ENCODE measurements at regions not wholly inside any gene's neighbourhood (a gene's known extent, or its start where the extent isn't known, plus 50 kb on each side); places are given as distances from the start of the nearest gene placed in this dataset.

GRCh38 chr21:23249760-23250159 lies 2251.6 kb downstream of the NCAM2 start:
- TF ChIP-seq CTCF (IDR thresholded peaks at IDR 0.05; ENCODE audit: insufficient read depth, low read depth, low read length) (no peak), EZH2 (IDR thresholded peaks at IDR 0.05; ENCODE audit: insufficient read depth, low read length) (no peak)

Measured in astrocyte (in vitro differentiated cells and primary cell).